ENCODE measurements at regions not wholly inside any gene's neighbourhood (a gene's known extent, or its start where the extent isn't known, plus 50 kb on each side); places are given as distances from the start of the nearest gene placed in this dataset.

- no peak for DNase-seq (ENCODE audit: low spot score)
- Histone ChIP-seq H3K27me3 (ENCODE audit: control insufficient read depth in 4 of 4, insufficient read depth in 4 of 4, low read length in 3 of 4) (no peaks in the 10 kb centered on the region), H3K4me3 (ENCODE audit: low read depth in 1 of 3, low read length in 3 of 3) (no peak overlapping the region), H3K27ac (ENCODE audit: low read depth in 1 of 2, low read length in 2 of 2) (no peak overlapping the region), H3K9me3 (ENCODE audit: control insufficient read depth in 4 of 4, low read length in 3 of 4) (no peaks in the 10 kb centered on the region), H3K9ac (ENCODE audit: low read depth in 1 of 2, low read length in 2 of 2) (no peak overlapping the region), H3K36me3 (ENCODE audit: control insufficient read depth in 4 of 4, insufficient read depth in 3 of 4, low read depth in 1 of 4, low read length in 3 of 4) (no peaks in the 10 kb centered on the region), H3K4me1 (ENCODE audit: control insufficient read depth in 4 of 4, insufficient read depth in 4 of 4, low read length in 3 of 4) (peaks cover 3 to 19% (median 9%) of the 10 kb centered on the region in 4 donors)
- no peak for TF ChIP-seq SP1 (IDR thresholded peaks at IDR 0.05)
- no peak for TF ChIP-seq NR2F2 (IDR thresholded peaks at IDR 0.05)
- TF ChIP-seq, protein P1, sequence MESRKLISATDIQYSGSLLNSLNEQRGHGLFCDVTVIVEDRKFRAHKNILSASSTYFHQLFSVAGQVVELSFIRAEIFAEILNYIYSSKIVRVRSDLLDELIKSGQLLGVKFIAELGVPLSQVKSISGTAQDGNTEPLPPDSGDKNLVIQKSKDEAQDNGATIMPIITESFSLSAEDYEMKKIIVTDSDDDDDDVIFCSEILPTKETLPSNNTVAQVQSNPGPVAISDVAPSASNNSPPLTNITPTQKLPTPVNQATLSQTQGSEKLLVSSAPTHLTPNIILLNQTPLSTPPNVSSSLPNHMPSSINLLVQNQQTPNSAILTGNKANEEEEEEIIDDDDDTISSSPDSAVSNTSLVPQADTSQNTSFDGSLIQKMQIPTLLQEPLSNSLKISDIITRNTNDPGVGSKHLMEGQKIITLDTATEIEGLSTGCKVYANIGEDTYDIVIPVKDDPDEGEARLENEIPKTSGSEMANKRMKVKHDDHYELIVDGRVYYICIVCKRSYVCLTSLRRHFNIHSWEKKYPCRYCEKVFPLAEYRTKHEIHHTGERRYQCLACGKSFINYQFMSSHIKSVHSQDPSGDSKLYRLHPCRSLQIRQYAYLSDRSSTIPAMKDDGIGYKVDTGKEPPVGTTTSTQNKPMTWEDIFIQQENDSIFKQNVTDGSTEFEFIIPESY (IDR thresholded peaks at IDR 0.05): no peak
- no peak for TF ChIP-seq EGR1 (IDR thresholded peaks at IDR 0.05; ENCODE audit: low read depth in 2 of 2)
- TF ChIP-seq FOXA2 (IDR thresholded peaks at IDR 0.05): no peak
- no peak for TF ChIP-seq YY1 (IDR thresholded peaks at IDR 0.05)
- TF ChIP-seq TAF1 (conservative IDR thresholded peaks at IDR 0.05): no peak
- no peak for TF ChIP-seq GABPA (IDR thresholded peaks at IDR 0.05 in 1 of 2, conservative IDR thresholded peaks at IDR 0.05 in 1 of 2)
- TF ChIP-seq, protein P2, sequence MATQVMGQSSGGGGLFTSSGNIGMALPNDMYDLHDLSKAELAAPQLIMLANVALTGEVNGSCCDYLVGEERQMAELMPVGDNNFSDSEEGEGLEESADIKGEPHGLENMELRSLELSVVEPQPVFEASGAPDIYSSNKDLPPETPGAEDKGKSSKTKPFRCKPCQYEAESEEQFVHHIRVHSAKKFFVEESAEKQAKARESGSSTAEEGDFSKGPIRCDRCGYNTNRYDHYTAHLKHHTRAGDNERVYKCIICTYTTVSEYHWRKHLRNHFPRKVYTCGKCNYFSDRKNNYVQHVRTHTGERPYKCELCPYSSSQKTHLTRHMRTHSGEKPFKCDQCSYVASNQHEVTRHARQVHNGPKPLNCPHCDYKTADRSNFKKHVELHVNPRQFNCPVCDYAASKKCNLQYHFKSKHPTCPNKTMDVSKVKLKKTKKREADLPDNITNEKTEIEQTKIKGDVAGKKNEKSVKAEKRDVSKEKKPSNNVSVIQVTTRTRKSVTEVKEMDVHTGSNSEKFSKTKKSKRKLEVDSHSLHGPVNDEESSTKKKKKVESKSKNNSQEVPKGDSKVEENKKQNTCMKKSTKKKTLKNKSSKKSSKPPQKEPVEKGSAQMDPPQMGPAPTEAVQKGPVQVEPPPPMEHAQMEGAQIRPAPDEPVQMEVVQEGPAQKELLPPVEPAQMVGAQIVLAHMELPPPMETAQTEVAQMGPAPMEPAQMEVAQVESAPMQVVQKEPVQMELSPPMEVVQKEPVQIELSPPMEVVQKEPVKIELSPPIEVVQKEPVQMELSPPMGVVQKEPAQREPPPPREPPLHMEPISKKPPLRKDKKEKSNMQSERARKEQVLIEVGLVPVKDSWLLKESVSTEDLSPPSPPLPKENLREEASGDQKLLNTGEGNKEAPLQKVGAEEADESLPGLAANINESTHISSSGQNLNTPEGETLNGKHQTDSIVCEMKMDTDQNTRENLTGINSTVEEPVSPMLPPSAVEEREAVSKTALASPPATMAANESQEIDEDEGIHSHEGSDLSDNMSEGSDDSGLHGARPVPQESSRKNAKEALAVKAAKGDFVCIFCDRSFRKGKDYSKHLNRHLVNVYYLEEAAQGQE (IDR thresholded peaks at IDR 0.05): no peak
- TF ChIP-seq, protein P3, sequence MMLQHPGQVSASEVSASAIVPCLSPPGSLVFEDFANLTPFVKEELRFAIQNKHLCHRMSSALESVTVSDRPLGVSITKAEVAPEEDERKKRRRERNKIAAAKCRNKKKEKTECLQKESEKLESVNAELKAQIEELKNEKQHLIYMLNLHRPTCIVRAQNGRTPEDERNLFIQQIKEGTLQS (IDR thresholded peaks at IDR 0.05): no peak
- TF ChIP-seq JUND (IDR thresholded peaks at IDR 0.05): no peak
- TF ChIP-seq RXRA (IDR thresholded peaks at IDR 0.05): no peak
- no peak for TF ChIP-seq HNF4A (conservative IDR thresholded peaks at IDR 0.05)
- TF ChIP-seq, protein P4, sequence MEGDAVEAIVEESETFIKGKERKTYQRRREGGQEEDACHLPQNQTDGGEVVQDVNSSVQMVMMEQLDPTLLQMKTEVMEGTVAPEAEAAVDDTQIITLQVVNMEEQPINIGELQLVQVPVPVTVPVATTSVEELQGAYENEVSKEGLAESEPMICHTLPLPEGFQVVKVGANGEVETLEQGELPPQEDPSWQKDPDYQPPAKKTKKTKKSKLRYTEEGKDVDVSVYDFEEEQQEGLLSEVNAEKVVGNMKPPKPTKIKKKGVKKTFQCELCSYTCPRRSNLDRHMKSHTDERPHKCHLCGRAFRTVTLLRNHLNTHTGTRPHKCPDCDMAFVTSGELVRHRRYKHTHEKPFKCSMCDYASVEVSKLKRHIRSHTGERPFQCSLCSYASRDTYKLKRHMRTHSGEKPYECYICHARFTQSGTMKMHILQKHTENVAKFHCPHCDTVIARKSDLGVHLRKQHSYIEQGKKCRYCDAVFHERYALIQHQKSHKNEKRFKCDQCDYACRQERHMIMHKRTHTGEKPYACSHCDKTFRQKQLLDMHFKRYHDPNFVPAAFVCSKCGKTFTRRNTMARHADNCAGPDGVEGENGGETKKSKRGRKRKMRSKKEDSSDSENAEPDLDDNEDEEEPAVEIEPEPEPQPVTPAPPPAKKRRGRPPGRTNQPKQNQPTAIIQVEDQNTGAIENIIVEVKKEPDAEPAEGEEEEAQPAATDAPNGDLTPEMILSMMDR (IDR thresholded peaks at IDR 0.05; ENCODE audit: low read depth, low read length, missing input control): no peak
- WGBS: 92% methylated on average over 4 of the region's 4 CpGs
Observed at GRCh38 chr4:37541956-37542355, 144.2 kb downstream of the RELL1 start.

DNA sequence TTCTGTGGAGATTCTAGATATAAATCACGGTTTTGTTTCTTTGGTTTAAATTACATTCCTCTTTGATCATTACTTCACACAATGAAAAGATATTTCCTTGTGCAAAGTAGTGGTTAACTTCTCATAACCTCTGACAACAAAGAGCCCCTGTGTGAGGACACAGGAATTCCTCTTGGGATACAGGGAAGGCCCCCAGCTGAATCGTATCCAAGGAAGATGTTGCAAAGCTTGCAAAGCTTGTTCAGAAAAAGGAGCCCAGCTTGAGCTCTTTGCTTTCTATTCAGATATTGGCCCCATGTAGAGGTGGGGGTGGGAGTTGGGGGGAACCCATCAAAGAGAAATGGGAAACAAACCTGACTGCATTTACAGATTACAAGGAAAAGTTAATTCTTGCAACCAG is 145.7 kb downstream of the RELL1 start:
- H3K4me3 ChIP-seq (ENCODE audit: low read depth in 1 of 3, low read length in 3 of 3): no peak overlapping the region
- H3K4me1 ChIP-seq (ENCODE audit: control insufficient read depth in 4 of 4, insufficient read depth in 4 of 4, low read length in 3 of 4): peaks cover 3 to 15% (median 9%) of the 10 kb centered on the region in 4 donors
- no peaks in the 10 kb centered on the region for H3K27me3 ChIP-seq (ENCODE audit: control insufficient read depth in 4 of 4, insufficient read depth in 4 of 4, low read length in 3 of 4)
- no peaks in the 10 kb centered on the region for H3K9me3 ChIP-seq (ENCODE audit: control insufficient read depth in 4 of 4, low read length in 3 of 4)
- H3K27ac ChIP-seq (ENCODE audit: low read depth in 1 of 2, low read length in 2 of 2): no peak overlapping the region
- DNase-seq (ENCODE audit: low spot score): no peak
- H3K36me3 ChIP-seq (ENCODE audit: control insufficient read depth in 4 of 4, insufficient read depth in 3 of 4, low read depth in 1 of 4, low read length in 3 of 4): no peaks in the 10 kb centered on the region
- WGBS: 72% methylated on average over 2 of the region's 2 CpGs
- H3K9ac ChIP-seq (ENCODE audit: low read depth in 1 of 2, low read length in 2 of 2): no peak overlapping the region
- TF ChIP-seq SP1 (IDR thresholded peaks at IDR 0.05) (no peak), TAF1 (conservative IDR thresholded peaks at IDR 0.05) (no peak), NR2F2 (IDR thresholded peaks at IDR 0.05) (no peak)
- TF ChIP-seq, protein P2 (IDR thresholded peaks at IDR 0.05): no peak
